Heart left ventricle (tissue), 13 donors: ENCODE measurements at regions not wholly inside any gene's neighbourhood (a gene's known extent, or its start where the extent isn't known, plus 50 kb on each side); places are given as distances from the start of the nearest gene placed in this dataset.

Source experiments
- CTCF ChIP-seq, 12 donors: fragments of 200-600 bp; sonication (generic) in 4 of 12; IDR thresholded peaks; one replicate each; pipeline versions ENCODE4 v1.5.0 to v1.8.0; 2018 to 2022; ENCODE audit warnings: antibody characterized with exemption in 12 of 12, mild to moderate bottlenecking in 5 of 12
- POLR2A ChIP-seq, 2 donors: fragments of 450-650 bp; IDR thresholded peaks; one replicate each; pipeline ENCODE4 v1.6.1; 2017; ENCODE audit warnings: antibody characterized with exemption in 2 of 2, mild to moderate bottlenecking in 2 of 2, moderate library complexity in 2 of 2
- donor health status: ischemic (EF 13 %, LVEDD 7.1; RV severe dilation, severe dysfunction).
- donor health status: DM: no; HTN: yes; CAD: no.
- donor health status: DM: no; HTN: no; CAD: no.
- donor health status: ischemic (EF 25% LVEDD 6.9; RV normal size, moderate dysfunction).
- donor health status: ischemic (EF 25% LVEDD 5.7; RV mildly dilated, moderate dysfunction).
- donor health status: ischemic (EF 35%, LVEDD 5.7; RV mildly dilated, moderate dysfunction).
- donor health status: nonischemic (EF 11% LVEDD 7.7; RV severe dilation, severe dysfunction).
- donor health status: DM: yes; HTN: yes; CAD: no.
- donor health status: PGD.
- donor health status: ischemic (EF 29% LVEDD 5.4; RV normal size, mild dysfunction).
- donor health status: nonischemic (EF 23%, LVEDD 6.1; RV moderate dilation, normal function).

DNA sequence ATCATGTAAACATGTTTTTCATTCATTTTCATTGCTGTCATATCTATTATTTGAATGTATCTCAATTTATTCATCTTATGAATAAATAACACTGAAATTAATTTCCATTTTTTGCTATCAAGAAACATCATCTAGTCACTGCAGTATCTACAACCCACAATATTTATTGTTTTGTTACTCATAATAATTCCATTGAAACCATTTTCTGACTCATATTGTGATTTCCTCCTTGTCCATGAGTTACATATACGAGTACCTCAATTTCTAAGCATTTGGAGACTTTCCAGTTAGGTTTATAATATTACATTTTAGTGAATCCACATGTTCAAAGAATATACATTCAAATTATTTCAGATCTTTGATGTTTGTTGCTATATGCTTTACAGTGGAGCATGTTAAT is 1524.0 kb downstream of the SLITRK1 start:
- no peak for TF ChIP-seq POLR2A (IDR thresholded peaks at IDR 0.05)
- no peak for TF ChIP-seq CTCF (IDR thresholded peaks at IDR 0.05)
